WTC11 (cell line): ENCODE measurements at regions not wholly inside any gene's neighbourhood (a gene's known extent, or its start where the extent isn't known, plus 50 kb on each side); places are given as distances from the start of the nearest gene placed in this dataset.

Experiments
- EMX1 ChIP-seq: fragments of 250-450 bp; sonication (Bioruptor Pico); IDR thresholded peaks from 2 replicates; pipeline ENCODE4 v1.8.0; 2021; ENCODE audit warnings: mild to moderate bottlenecking
- MAX ChIP-seq: sonication (generic); formaldehyde crosslinking; IDR thresholded peaks from 2 replicates; pipeline ENCODE4 v1.8.0; 2022; ENCODE audit warnings: mild to moderate bottlenecking, missing genetic modification reagents
- NFYB ChIP-seq: sonication (generic); formaldehyde crosslinking; conservative IDR thresholded peaks from 2 replicates; pipeline ENCODE4 v1.8.0; 2022; ENCODE audit warnings: low read depth, missing genetic modification reagents
- TF ChIP-seq, protein P1 (sequence below): fragments of 200-600 bp; IDR thresholded peaks from 2 replicates; pipeline ENCODE4 v1.8.0; 2022; ENCODE audit warnings: antibody characterized with exemption

DNA sequence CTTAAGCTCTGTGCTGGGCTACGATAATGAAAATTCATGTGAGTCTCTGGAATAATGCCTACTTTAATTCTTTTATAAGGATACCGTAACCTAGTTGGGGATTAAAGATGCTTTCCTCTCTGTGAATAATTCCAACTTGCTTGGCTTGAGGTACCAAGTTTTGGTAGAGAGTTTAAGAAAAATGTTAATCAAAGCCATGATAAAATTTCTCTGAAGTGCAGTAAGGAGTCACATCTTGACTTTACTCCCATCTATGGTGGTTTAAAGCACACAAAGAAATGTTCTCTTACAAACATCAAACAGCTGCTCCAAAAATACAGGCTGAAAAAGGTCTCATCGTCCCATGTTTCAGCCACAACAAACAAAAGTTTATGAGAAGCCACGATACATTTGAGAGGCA lies 284.8 kb upstream of the TBX3 start:
- TF ChIP-seq, protein P1, sequence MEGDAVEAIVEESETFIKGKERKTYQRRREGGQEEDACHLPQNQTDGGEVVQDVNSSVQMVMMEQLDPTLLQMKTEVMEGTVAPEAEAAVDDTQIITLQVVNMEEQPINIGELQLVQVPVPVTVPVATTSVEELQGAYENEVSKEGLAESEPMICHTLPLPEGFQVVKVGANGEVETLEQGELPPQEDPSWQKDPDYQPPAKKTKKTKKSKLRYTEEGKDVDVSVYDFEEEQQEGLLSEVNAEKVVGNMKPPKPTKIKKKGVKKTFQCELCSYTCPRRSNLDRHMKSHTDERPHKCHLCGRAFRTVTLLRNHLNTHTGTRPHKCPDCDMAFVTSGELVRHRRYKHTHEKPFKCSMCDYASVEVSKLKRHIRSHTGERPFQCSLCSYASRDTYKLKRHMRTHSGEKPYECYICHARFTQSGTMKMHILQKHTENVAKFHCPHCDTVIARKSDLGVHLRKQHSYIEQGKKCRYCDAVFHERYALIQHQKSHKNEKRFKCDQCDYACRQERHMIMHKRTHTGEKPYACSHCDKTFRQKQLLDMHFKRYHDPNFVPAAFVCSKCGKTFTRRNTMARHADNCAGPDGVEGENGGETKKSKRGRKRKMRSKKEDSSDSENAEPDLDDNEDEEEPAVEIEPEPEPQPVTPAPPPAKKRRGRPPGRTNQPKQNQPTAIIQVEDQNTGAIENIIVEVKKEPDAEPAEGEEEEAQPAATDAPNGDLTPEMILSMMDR, result no peak
- TF ChIP-seq MAX (no peak), EMX1 (no peak), NFYB (CRISPR knock-in tag) (no peak)
